Lower leg skin (tissue), 3 donors: ENCODE measurements at regions not wholly inside any gene's neighbourhood (a gene's known extent, or its start where the extent isn't known, plus 50 kb on each side); places are given as distances from the start of the nearest gene placed in this dataset.

Source experiments
- POLR2A ChIP-seq, 2 donors: fragments of 450-650 bp; IDR thresholded peaks; one replicate each; pipeline ENCODE4 v1.6.1; 2016 to 2017; ENCODE audit warnings: antibody characterized with exemption in 2 of 2, mild to moderate bottlenecking in 1 of 2, moderate library complexity in 1 of 2
- TF ChIP-seq, protein P1 (sequence below), 3 donors: fragments of 450-650 bp; IDR thresholded peaks; one replicate each; pipeline ENCODE4 v1.5.1; 2016; ENCODE audit warnings: antibody characterized with exemption in 3 of 3, mild to moderate bottlenecking in 3 of 3, moderate library complexity in 2 of 3

DNA sequence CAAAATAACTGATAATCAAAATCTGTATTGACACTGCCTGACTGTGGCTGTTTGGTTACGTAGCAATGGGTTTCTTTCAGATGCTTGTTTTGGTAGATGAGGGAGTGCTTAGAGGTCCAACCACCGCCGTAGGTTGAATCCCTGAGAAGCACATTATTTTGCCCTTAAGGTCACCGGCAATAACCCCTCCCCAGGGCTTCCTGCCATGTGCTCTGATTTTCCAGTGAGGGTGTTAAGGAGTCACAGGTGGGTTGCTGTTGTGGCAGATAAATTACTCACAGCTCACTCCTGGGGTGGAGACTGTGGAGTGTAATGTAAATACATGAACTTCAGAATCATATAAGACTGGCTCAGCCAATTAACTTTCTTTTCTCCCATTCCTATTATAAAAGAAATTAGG lies 81.5 kb upstream of the ZP4 start:
- TF ChIP-seq, protein P1, sequence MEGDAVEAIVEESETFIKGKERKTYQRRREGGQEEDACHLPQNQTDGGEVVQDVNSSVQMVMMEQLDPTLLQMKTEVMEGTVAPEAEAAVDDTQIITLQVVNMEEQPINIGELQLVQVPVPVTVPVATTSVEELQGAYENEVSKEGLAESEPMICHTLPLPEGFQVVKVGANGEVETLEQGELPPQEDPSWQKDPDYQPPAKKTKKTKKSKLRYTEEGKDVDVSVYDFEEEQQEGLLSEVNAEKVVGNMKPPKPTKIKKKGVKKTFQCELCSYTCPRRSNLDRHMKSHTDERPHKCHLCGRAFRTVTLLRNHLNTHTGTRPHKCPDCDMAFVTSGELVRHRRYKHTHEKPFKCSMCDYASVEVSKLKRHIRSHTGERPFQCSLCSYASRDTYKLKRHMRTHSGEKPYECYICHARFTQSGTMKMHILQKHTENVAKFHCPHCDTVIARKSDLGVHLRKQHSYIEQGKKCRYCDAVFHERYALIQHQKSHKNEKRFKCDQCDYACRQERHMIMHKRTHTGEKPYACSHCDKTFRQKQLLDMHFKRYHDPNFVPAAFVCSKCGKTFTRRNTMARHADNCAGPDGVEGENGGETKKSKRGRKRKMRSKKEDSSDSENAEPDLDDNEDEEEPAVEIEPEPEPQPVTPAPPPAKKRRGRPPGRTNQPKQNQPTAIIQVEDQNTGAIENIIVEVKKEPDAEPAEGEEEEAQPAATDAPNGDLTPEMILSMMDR (IDR thresholded peaks at IDR 0.05): no peak
- no peak for TF ChIP-seq POLR2A (IDR thresholded peaks at IDR 0.05)
